ENCODE measurements at regions not wholly inside any gene's neighbourhood (a gene's known extent, or its start where the extent isn't known, plus 50 kb on each side); places are given as distances from the start of the nearest gene placed in this dataset.

DNA sequence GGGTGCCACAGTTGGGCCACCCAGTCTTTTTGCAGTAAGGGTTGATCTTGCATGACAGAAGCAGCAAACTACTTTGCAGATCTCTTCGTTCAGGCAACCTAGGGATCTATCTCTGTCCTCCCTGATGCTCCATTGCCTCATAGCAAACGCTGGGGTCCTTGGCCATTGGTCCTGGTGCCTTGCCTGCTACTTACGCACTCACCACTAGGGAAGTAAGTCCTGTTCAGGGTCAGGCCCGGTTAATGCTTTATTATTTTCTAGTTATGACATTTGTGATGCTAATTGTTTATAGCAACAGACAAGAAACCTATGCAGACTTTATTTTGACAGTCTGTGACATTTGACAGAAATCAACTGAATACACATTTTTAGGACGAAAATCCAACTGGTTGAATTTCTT lies 326.5 kb upstream of the FMN2 start:
- TF ChIP-seq, protein P1, sequence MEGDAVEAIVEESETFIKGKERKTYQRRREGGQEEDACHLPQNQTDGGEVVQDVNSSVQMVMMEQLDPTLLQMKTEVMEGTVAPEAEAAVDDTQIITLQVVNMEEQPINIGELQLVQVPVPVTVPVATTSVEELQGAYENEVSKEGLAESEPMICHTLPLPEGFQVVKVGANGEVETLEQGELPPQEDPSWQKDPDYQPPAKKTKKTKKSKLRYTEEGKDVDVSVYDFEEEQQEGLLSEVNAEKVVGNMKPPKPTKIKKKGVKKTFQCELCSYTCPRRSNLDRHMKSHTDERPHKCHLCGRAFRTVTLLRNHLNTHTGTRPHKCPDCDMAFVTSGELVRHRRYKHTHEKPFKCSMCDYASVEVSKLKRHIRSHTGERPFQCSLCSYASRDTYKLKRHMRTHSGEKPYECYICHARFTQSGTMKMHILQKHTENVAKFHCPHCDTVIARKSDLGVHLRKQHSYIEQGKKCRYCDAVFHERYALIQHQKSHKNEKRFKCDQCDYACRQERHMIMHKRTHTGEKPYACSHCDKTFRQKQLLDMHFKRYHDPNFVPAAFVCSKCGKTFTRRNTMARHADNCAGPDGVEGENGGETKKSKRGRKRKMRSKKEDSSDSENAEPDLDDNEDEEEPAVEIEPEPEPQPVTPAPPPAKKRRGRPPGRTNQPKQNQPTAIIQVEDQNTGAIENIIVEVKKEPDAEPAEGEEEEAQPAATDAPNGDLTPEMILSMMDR (IDR thresholded peaks at IDR 0.05), result no peak
- TF ChIP-seq POLR2A (IDR thresholded peaks at IDR 0.05), result no peak
- Histone ChIP-seq H3K27ac (no peak overlapping the region), H3K27me3 (peaks cover 0 to 4% (median 0%) of the 10 kb centered on the region in 4 donors), H3K4me3 (no peak overlapping the region), H3K4me1 (no peaks in the 10 kb centered on the region), H3K36me3 (no peaks in the 10 kb centered on the region), H3K9me3 (no peaks in the 10 kb centered on the region)
- WGBS, 2 donors, result 77 to 91% methylated on average over 5 of the region's 5 CpGs
- intact Hi-C loops (cut with DNase I), result no loop called here
- no peak for DNase-seq

DNA sequence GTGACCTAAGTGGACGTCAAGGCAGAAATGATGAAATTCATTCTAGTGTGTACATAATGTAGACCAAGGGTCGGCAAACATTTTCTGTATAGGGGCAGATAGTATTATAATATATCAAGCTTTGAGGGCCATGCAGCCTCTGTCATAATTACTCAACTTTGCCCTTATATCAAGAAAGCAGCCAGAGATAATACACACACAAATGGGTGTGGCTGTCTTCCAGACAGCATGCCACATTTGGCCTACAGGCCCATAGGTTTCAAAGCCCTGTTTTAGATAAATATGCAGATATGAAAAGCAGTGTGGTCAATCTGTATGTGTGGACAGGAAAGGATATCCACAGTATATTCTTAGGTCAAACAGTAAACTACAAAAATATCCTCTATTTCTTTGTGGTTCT lies 320.1 kb upstream of the FMN2 start:
- no peaks in the 10 kb centered on the region for H3K27me3 ChIP-seq
- H3K4me1 ChIP-seq, result no peaks in the 10 kb centered on the region
- intact Hi-C loops (cut with DNase I), result no loop called here
- TF ChIP-seq, protein P1 (IDR thresholded peaks at IDR 0.05), result no peak
- TF ChIP-seq POLR2A (IDR thresholded peaks at IDR 0.05), result no peak
- no peak overlapping the region for H3K4me3 ChIP-seq
- no peak for DNase-seq
- WGBS, 2 donors, result 82 to 83% methylated on average over 2 of the region's 2 CpGs
- H3K9me3 ChIP-seq, result no peaks in the 10 kb centered on the region
- H3K36me3 ChIP-seq, result no peaks in the 10 kb centered on the region
- no peak overlapping the region for H3K27ac ChIP-seq

DNA sequence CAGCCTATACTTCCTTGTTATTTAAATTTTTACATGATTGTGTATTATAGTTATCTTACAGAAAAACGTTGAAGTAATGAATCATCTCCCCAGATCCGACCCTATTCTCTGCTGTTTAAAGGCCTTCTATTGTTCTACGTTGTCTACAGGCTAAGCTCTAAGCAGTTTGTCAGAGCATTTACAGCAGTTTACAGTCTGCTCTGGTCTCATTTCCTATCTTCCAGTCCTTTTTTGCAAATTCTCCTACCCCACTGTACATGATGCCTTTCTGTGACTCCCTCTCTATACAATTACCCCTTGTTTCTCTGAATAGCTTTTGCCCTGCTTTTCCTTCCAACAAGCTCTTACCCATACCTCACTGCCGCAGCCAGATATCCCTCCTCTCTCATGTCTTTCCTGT lies 319.2 kb upstream of the FMN2 start:
- DNase-seq, result no peak
- no peak overlapping the region for H3K4me3 ChIP-seq
- H3K36me3 ChIP-seq, result no peaks in the 10 kb centered on the region
- 49 to 56% methylated on average over 4 of the region's 4 CpGs for WGBS, 2 donors
- no peaks in the 10 kb centered on the region for H3K27me3 ChIP-seq
- H3K9me3 ChIP-seq, result no peaks in the 10 kb centered on the region
- TF ChIP-seq, protein P1 (IDR thresholded peaks at IDR 0.05), result no peak
- no peak for TF ChIP-seq POLR2A (IDR thresholded peaks at IDR 0.05)
- H3K4me1 ChIP-seq, result no peaks in the 10 kb centered on the region
- intact Hi-C loops (cut with DNase I), result no loop called here
- no peak overlapping the region for H3K27ac ChIP-seq

DNA sequence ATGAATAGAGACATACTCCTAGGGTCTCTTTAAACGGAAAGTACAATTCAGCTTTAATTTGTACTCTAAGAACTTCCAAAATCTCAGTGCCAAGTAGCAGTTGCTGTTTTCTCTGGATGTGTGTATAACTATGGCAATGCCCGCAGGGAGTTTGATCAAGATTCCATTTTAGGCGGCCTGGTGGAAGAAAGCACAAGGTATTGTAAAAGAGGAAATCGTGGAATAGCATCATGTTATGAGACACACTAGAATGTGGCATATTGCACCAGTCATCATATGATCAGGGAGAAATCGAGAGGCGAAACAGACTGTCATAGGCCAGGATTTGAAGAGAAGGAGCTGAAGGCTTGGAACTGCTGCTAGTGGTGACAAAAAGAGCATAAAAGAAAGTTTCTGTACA lies 316.2 kb upstream of the FMN2 start:
- Histone ChIP-seq H3K27me3 (no peaks in the 10 kb centered on the region), H3K4me3 (no peak overlapping the region), H3K36me3 (peaks cover 0 to 4% (median 0%) of the 10 kb centered on the region in 3 donors), H3K27ac (no peak overlapping the region), H3K4me1 (no peaks in the 10 kb centered on the region), H3K9me3 (no peaks in the 10 kb centered on the region)
- no peak for DNase-seq
- 75 to 83% methylated on average over 6 of the region's 6 CpGs for WGBS, 2 donors
- intact Hi-C loops (cut with DNase I), result no loop called here
- no peak for TF ChIP-seq POLR2A (IDR thresholded peaks at IDR 0.05)
- TF ChIP-seq, protein P1 (IDR thresholded peaks at IDR 0.05), result no peak

DNA sequence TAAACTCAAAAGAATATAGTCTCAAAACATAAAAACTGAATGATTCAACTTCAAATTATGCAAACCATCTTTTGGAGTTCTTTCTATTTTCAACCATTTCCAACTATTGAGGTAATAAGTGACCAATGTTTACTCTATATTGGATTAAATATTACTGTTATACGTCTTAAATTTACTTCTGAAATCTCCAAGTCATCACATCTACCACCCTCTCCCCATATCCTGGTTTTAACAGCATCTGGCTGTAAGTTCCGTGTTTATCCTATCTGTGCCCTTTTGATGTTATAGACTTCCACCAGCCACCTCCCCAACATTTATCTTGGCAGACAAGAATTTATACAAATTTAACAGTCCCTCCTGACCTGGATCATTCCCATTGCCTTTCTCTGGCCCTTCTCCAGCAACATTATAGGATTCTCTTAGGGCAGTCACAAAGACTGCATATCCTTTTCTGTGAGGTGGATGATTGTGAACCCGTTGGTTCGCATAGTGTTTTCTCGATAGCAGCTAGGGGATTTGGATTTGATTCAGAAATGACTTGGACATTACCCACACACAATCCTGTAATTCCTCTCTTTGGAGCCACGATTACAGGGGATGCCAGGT lies 313.4 kb upstream of the FMN2 start:
- Histone ChIP-seq H3K27me3 (no peaks in the 10 kb centered on the region), H3K36me3 (peaks cover 0 to 4% (median 0%) of the 10 kb centered on the region in 3 donors), H3K9me3 (no peaks in the 10 kb centered on the region), H3K4me1 (no peaks in the 10 kb centered on the region), H3K4me3 (no peak overlapping the region), H3K27ac (no peak overlapping the region)
- no peak for TF ChIP-seq POLR2A (IDR thresholded peaks at IDR 0.05)
- TF ChIP-seq, protein P1 (IDR thresholded peaks at IDR 0.05), result no peak
- intact Hi-C loops (cut with DNase I), result no loop called here
- no peak for DNase-seq
- whole genome bisulfite sequencing, 2 donors, result 49 to 59% methylated on average over 6 of the region's 6 CpGs

Measured in esophagus squamous epithelium (tissue), 5 donors.